GM13976 (cell line): ENCODE measurements at regions not wholly inside any gene's neighbourhood (a gene's known extent, or its start where the extent isn't known, plus 50 kb on each side); places are given as distances from the start of the nearest gene placed in this dataset.

Experiments
- DNase-seq: peaks from one replicate; pipeline ENCODE4 v3.0.0; 2012; ENCODE audit warnings: low spot score
- CTCF ChIP-seq: IDR thresholded peaks from 2 replicates; pipeline ENCODE4 v1.5.1; 2012; ENCODE audit warnings: borderline replicate concordance, mild to moderate bottlenecking; ENCODE audit not compliant: insufficient read depth; ENCODE audit errors: extremely low read depth, missing control alignments, control extremely low read depth
- in situ Hi-C: fragments of 300-500 bp; cut with MboI; formaldehyde crosslinking; loops from one replicate; pipeline ENCODE4 v1.12.0; 2022; ENCODE audit warnings: low sequenced_read_pairs, mixed read lengths, inconsistent platforms; ENCODE audit not compliant: unreplicated experiment

- in situ Hi-C loops: no loop called here
- DNase-seq: no peak
These were observed 256.2 kb upstream of the IL12A start for GRCh38 chr3:159732172-159733111.

GRCh38 chr3:159733194-159733860 lies 255.3 kb upstream of the IL12A start:
- in situ Hi-C loops: no loop called here
- TF ChIP-seq CTCF: no peak
- DNase-seq: no peak

More at GRCh38 chr3:159732172-159733111, 256.2 kb upstream of the IL12A start:
- no peak for TF ChIP-seq CTCF

- in situ Hi-C loops: no loop called here
- no peak for TF ChIP-seq CTCF
- DNase-seq: no peak
These were observed 254.0 kb upstream of the IL12A start for GRCh38 chr3:159734681-159735080.

GRCh38 chr3:159739166-159739565 lies 249.5 kb upstream of the IL12A start:
- no peak for DNase-seq
- in situ Hi-C loops: no loop called here
- no peak for TF ChIP-seq CTCF

GRCh38 chr3:159739969-159740368 lies 248.7 kb upstream of the IL12A start:
- in situ Hi-C loops: no loop called here
- TF ChIP-seq CTCF: no peak

GRCh38 chr3:159741281-159741680 lies 247.4 kb upstream of the IL12A start:
- in situ Hi-C loops: no loop called here
- TF ChIP-seq CTCF: no peak
- no peak for DNase-seq

More at GRCh38 chr3:159739969-159740368, 248.7 kb upstream of the IL12A start:
- no peak for DNase-seq
